ENCODE measurements at regions not wholly inside any gene's neighbourhood (a gene's known extent, or its start where the extent isn't known, plus 50 kb on each side); places are given as distances from the start of the nearest gene placed in this dataset.

GRCh38 chr2:10514743-10515142 is 66.6 kb upstream of the ODC1 start:
- peaks cover 4% of the 10 kb centered on the region for H3K27me3 Mint-ChIP-seq
- no peaks in the 10 kb centered on the region for H3K4me1 Mint-ChIP-seq (ENCODE audit: unreplicated experiment)
- peaks cover 17% of the 10 kb centered on the region for H3K9me3 Mint-ChIP-seq
- H3K27ac Mint-ChIP-seq: no peak overlapping the region
- no peak for DNase-seq (ENCODE audit: extremely low spot score, unreplicated experiment)
- no peak for TF ChIP-seq CTCF (conservative IDR thresholded peaks at IDR 0.05)
- peaks cover 4% of the 10 kb centered on the region for H3K36me3 Mint-ChIP-seq
- H3K4me3 Mint-ChIP-seq: no peak overlapping the region

- no peaks in the 10 kb centered on the region for H3K4me1 Mint-ChIP-seq (ENCODE audit: unreplicated experiment)
- peaks cover 17% of the 10 kb centered on the region for H3K9me3 Mint-ChIP-seq
- peaks cover 4% of the 10 kb centered on the region for H3K27me3 Mint-ChIP-seq
- no peak overlapping the region for H3K27ac Mint-ChIP-seq
- no peak for TF ChIP-seq CTCF (conservative IDR thresholded peaks at IDR 0.05)
- H3K36me3 Mint-ChIP-seq: peaks cover 4% of the 10 kb centered on the region
- no peak overlapping the region for H3K4me3 Mint-ChIP-seq
- DNase-seq (ENCODE audit: extremely low spot score, unreplicated experiment): no peak
Observed at GRCh38 chr2:10514273-10514672, 66.1 kb upstream of the ODC1 start.

- Mint-ChIP-seq H3K4me1 (ENCODE audit: unreplicated experiment) (no peaks in the 10 kb centered on the region), H3K27ac (no peak overlapping the region), H3K4me3 (no peak overlapping the region), H3K27me3 (peaks cover 6% of the 10 kb centered on the region), H3K36me3 (peaks cover 4% of the 10 kb centered on the region), H3K9me3 (peaks cover 17% of the 10 kb centered on the region)
- no peak for DNase-seq (ENCODE audit: extremely low spot score, unreplicated experiment)
- TF ChIP-seq CTCF (conservative IDR thresholded peaks at IDR 0.05): no peak
Observed at GRCh38 chr2:10513201-10513600, 65.1 kb upstream of the ODC1 start.

GRCh38 chr2:10508038-10508437 is 59.9 kb upstream of the ODC1 start:
- H3K36me3 Mint-ChIP-seq: no peaks in the 10 kb centered on the region
- H3K4me3 Mint-ChIP-seq: no peak overlapping the region
- H3K4me1 Mint-ChIP-seq (ENCODE audit: unreplicated experiment): no peaks in the 10 kb centered on the region
- H3K27ac Mint-ChIP-seq: no peak overlapping the region
- H3K27me3 Mint-ChIP-seq: peaks cover 6% of the 10 kb centered on the region
- DNase-seq (ENCODE audit: extremely low spot score, unreplicated experiment): no peak
- H3K9me3 Mint-ChIP-seq: no peaks in the 10 kb centered on the region
- no peak for TF ChIP-seq CTCF (conservative IDR thresholded peaks at IDR 0.05)

- Mint-ChIP-seq H3K27ac (no peak overlapping the region), H3K9me3 (no peaks in the 10 kb centered on the region), H3K36me3 (no peaks in the 10 kb centered on the region), H3K27me3 (peaks cover 10% of the 10 kb centered on the region), H3K4me1 (ENCODE audit: unreplicated experiment) (peaks cover 7% of the 10 kb centered on the region), H3K4me3 (no peak overlapping the region)
- DNase-seq (ENCODE audit: extremely low spot score, unreplicated experiment): no peak
- no peak for TF ChIP-seq CTCF (conservative IDR thresholded peaks at IDR 0.05)
Observed at GRCh38 chr2:10507106-10507505, 59.0 kb upstream of the ODC1 start.
